Epidermal melanocyte (primary cell): ENCODE measurements at regions not wholly inside any gene's neighbourhood (a gene's known extent, or its start where the extent isn't known, plus 50 kb on each side); places are given as distances from the start of the nearest gene placed in this dataset.
A peak's percentile ranks its signal among the peaks of the same experiment; 100 is the strongest.
"Not testable (repeated sequence)": the region's sequence is repeated elsewhere in the genome, so short reads cannot be mapped to it uniquely, and the experiment has no call there.

ENCODE experiments used
- DNase-seq: peaks from one replicate; pipeline ENCODE4 v3.0.0; 2011; ENCODE audit warnings: low spot score; ENCODE audit not compliant: insufficient read length

- DNase-seq, result not testable (repeated sequence)
Observed at GRCh38 chr13:22956456-22957115, 224.2 kb upstream of the SGCG start.

GRCh38 chr13:22959859-22960258 lies 220.9 kb upstream of the SGCG start:
- DNase-seq, result not testable (repeated sequence)

GRCh38 chr13:22960827-22961226 lies 220.0 kb upstream of the SGCG start:
- DNase-seq, result no peak

- not testable (repeated sequence) for DNase-seq
Observed at GRCh38 chr13:22961342-22961741, 219.4 kb upstream of the SGCG start.

- no peak for DNase-seq
Observed at GRCh38 chr13:22961835-22962537, 218.8 kb upstream of the SGCG start.

- not testable (repeated sequence) for DNase-seq
Observed at GRCh38 chr13:22963384-22964053, 217.3 kb upstream of the SGCG start.

- DNase-seq, result no peak
Observed at GRCh38 chr13:22964245-22964966, 216.4 kb upstream of the SGCG start.

GRCh38 chr13:22965011-22965857 lies 215.5 kb upstream of the SGCG start:
- DNase-seq, result not testable (repeated sequence)

- DNase-seq, result not testable (repeated sequence)
Observed at GRCh38 chr13:22965858-22966239, 214.9 kb upstream of the SGCG start.

- not testable (repeated sequence) for DNase-seq
Observed at GRCh38 chr13:22966753-22967152, 214.0 kb upstream of the SGCG start.

- no peak for DNase-seq
Observed at GRCh38 chr13:22967669-22968068, 213.1 kb upstream of the SGCG start.

GRCh38 chr13:22979952-22980351 lies 200.8 kb upstream of the SGCG start:
- DNase-seq, result no peak

- DNase-seq, result no peak
Observed at GRCh38 chr13:22980936-22981335, 199.8 kb upstream of the SGCG start.

- DNase-seq, result no peak
Observed at GRCh38 chr13:22993148-22993547, 187.6 kb upstream of the SGCG start.

- no peak for DNase-seq
Observed at GRCh38 chr13:23003446-23003845, 177.3 kb upstream of the SGCG start.

GRCh38 chr13:23007426-23007825 lies 173.4 kb upstream of the SGCG start:
- DNase-seq, result no peak

- DNase-seq, result no peak
Observed at GRCh38 chr13:23018143-23018542, 162.6 kb upstream of the SGCG start.

- peak; percentile 23 for DNase-seq
Observed at GRCh38 chr13:23020246-23020843, 160.4 kb upstream of the SGCG start.

GRCh38 chr13:23021906-23022305 lies 158.9 kb upstream of the SGCG start:
- no peak for DNase-seq

- DNase-seq, result no peak
Observed at GRCh38 chr13:23022704-23023103, 158.1 kb upstream of the SGCG start.
